NT2/D1 (cell line): ENCODE measurements at regions not wholly inside any gene's neighbourhood (a gene's known extent, or its start where the extent isn't known, plus 50 kb on each side); places are given as distances from the start of the nearest gene placed in this dataset.

Experiments used
- SUZ12 ChIP-seq: IDR thresholded peaks from 2 replicates; pipeline ENCODE4 v1.6.1; 2011; ENCODE audit not compliant: insufficient read length, insufficient read depth; ENCODE audit errors: extremely low read depth
- YY1 ChIP-seq: IDR thresholded peaks from 2 replicates; pipeline ENCODE4 v1.6.1; 2011; ENCODE audit not compliant: insufficient read length, insufficient read depth
- ZNF274 ChIP-seq: IDR thresholded peaks from 2 replicates; pipeline ENCODE4 v1.6.1; 2011; ENCODE audit warnings: mild to moderate bottlenecking, low read depth, low read length

- TF ChIP-seq SUZ12 = no peak
- TF ChIP-seq ZNF274 = no peak
- no peak for TF ChIP-seq YY1
These were observed 597.9 kb downstream of the PDCD6IP start for GRCh38 chr3:34396288-34396687.
